UCSD-AML1 (cell line): ENCODE measurements at regions not wholly inside any gene's neighbourhood (a gene's known extent, or its start where the extent isn't known, plus 50 kb on each side); places are given as distances from the start of the nearest gene placed in this dataset.

ENCODE experiments used
- DNase-seq: peaks from one replicate; lab custom pipeline; 2025; ENCODE audit not compliant: unreplicated experiment; lab: John Stamatoyannopoulos, UW

GRCh38 chr2:6064757-6065156, 372.6 kb downstream of the SOX11 start:
- DNase-seq = no peak

GRCh38 chr2:6065703-6066102, 373.5 kb downstream of the SOX11 start:
- DNase-seq = no peak

- no peak for DNase-seq
These were observed 374.9 kb downstream of the SOX11 start for GRCh38 chr2:6067089-6067488.

DNA sequence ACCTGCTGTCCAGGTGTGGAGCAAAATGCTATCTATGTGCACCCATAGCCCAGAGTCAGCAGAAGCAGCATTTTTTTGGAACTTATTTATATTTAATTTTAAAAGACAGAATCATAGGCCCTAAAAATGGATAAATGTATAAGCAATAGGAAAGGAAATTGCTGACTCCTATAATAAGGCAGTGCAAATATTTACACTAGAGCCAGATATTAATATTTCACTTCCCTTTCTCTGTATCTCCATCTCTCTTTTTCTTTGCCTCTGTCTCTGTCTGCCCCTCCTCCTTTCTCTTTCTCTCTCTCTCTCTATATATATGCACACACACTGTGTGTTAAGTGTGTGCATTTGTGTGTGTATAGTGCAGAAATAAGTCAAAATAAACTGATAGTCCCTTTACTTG, 375.6 kb downstream of the SOX11 start:
- DNase-seq = no peak

DNA sequence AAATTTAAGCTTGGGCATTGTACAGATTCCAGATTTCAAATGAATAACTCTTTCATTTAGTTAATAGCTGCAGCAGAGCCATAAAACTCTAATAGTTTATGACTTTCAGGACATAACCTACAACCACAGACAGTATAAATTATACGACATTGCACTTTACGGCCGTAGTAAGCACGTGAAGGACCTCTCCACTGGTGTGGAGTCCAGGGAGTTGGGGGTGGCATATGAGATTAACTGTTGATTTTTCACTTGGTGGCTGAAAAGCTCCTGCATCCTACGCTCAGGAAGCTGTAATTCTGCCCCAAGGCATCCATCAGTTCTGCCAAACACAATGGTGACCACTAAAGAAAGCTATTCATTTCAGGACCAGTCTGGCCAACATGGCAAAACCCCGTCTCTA, 376.2 kb downstream of the SOX11 start:
- DNase-seq = no peak

GRCh38 chr2:6069381-6069780, 377.2 kb downstream of the SOX11 start:
- DNase-seq = no peak

DNA sequence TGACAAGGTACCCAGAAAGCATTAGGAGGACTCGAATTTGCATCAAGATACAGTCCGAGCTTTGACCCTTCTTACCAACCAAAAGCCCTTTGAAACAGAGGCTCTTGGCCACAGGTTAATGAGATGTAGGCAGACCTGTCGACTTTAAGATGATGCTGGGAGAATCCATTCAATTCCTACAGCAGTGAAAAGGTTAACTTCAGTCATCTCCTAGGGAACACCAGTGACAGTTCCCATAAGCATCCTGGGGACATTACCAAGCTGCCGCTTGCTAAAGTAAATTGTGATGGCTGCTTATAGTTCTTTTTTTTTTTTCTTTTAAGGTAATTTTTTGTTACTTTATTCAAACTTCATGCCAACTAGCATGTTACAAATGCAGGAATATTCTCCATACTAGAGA, 379.3 kb downstream of the SOX11 start:
- no peak for DNase-seq

GRCh38 chr2:6072276-6072675, 380.1 kb downstream of the SOX11 start:
- DNase-seq = no peak

DNA sequence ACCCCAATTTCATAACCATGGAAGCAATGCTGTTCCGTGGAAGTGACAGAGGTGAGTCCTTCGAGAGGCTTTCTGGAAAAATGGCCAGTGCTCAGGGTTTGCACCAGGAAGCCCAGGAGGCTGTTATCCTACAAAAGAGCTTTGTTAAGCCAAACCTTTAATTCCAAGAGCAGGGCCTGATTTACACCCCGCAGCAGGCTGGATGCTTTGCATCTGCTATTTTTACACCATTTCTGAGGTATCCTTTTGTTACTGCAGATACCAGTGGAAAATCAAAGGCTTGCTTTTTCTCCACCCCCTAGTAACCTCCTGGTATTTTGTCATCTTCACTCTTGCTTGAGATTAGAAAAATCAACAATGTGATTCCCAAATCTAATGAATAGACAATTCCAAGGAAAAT, 380.6 kb downstream of the SOX11 start:
- DNase-seq = no peak

DNA sequence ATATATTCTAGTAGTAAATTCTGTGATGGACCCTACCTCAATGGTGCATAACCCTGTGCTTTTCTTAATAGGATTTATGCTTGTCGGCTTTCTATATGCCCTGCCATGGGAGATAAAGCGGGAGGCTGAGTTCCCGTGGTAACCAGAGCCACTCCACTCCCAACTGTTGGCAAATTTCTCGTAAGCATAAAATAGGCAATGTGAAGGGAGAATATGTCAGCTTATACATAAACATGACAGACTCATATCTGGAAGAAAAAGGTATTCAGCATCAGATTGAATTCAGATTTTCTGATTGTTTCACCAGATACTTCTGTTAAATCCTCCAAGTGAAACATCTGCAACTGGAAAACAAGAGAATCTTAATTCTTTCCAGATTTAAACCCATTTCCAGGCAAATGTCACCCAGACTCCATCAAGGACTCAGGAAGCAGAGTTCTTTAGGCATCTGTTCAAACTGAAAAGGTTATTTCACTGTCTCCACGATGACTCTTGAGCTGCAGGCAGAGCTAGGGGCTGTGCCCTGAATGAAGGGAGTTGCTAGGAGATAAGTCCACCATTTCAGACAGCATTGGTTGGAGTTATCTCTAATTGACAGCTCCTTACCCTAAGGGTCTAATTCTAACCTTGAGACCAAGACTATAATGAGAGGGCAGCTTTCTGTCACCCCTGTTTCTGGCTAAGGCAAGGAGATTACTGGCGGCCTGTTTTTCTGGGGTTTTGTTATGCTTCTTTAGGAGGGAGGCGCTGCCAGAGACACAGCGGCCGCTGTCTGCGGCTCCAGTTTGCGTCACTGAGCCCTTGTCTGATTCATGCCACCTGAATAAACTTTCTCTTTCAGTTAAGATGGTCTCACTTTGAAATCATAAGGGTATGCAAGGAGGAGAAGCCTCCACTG, 381.3 kb downstream of the SOX11 start:
- no peak for DNase-seq

GRCh38 chr2:6074089-6074643, 382.0 kb downstream of the SOX11 start:
- no peak for DNase-seq

DNA sequence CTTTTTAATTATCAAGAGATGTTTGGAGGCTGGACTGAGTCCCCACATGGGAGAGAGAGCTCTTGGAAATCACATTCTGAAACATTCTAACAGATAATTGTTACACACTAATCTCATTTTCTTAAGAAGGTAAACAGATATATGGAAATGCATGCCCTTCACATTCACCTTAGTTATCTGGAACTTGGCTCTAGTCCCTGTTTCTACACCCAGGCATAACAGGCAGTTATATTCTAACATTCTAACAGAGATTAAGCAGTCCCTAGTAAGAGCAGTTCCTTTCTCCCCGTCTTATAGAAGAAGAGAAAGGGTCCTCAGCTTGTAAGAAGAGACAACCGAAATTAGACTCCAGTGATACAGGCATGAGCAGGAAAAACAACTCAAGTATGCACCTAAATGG, 385.4 kb downstream of the SOX11 start:
- no peak for DNase-seq

DNA sequence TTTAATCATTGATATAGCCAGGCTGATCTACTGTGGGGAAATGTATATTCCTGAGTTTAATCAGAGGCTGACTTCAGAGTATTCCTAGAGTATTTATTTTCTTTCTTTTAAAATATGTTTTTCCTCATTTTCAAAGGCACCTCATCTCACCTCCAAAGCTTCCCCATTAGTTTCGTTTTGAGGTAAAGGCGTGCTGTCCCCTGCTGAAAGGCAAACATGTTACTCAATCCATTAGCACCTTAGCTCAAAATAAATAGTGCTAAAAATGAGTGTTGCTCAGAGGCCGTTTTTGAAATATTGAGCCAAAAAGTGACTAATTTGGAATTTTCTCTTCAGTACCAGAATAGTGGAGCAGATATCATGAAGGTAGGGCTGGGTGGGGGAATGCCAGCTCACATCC, 386.2 kb downstream of the SOX11 start:
- no peak for DNase-seq

- DNase-seq = no peak
These were observed 387.2 kb downstream of the SOX11 start for GRCh38 chr2:6079405-6079804.

DNA sequence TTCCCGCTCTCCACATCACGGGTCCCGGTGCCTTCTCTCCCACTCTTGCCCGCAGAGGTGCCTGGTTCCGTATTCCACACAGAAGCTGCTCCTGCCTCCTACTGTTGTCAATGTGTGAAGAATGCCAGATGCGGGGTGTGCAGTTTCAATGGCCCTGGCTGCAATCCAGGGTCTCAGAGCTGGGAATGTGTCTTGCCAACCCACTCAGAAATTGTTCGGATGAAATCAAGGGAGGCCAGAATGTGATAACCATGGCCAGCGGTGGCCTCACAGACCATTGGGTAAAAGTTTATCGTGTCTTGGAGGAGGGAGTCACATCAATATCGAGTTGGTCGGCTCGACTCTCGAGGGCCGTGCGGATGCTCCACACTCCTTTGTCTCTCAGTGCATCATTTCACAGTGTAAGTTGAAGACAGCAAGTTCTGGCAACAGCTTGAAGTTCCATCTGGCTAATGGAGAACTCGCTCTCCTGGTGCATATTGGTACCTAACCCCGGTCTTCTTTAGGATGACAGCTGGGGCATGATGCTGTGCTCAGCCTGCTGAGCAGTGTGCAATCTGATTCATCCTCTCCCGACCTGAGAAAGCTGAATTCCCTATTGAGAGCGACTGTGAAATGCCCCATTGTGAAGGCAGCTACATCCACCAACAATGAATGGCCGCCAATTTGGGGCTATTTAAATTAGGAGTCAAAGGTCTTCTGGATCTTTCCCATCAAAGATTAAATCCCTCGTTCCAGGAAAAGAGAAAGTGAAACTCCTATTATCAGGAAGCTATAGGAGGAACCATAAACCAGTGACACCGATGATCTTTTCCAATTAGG, 389.0 kb downstream of the SOX11 start:
- DNase-seq = no peak

DNA sequence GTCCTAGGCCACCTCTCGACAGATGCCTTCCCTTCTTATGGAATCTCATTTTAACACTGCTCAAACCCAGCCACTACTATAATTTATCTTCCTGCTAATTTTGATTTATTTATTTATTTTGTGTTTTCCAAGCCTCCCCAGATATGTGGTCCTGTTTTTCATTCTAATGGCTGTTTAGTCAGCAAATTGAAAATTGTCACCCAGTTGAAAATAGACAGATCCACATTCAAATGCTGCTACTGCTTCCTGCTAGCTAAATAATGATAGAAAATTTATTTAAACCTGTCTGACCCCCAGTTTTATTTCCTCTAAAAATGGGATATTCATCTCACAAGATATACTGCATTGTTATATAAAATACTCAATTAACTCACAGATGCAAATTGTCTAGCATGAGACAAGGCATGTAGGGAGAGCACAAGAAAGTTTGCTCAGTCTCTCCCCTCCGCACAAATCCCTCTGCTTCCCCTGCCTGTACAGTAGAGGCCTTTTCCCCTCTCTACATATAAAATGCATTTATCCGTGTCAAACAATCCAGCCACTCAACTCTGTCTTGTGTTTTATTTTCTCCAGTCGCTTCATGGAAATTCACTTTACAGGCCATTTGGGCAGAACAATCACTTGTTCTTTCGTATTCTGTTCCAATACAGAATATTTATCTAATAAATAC, 389.9 kb downstream of the SOX11 start:
- DNase-seq = no peak

DNA sequence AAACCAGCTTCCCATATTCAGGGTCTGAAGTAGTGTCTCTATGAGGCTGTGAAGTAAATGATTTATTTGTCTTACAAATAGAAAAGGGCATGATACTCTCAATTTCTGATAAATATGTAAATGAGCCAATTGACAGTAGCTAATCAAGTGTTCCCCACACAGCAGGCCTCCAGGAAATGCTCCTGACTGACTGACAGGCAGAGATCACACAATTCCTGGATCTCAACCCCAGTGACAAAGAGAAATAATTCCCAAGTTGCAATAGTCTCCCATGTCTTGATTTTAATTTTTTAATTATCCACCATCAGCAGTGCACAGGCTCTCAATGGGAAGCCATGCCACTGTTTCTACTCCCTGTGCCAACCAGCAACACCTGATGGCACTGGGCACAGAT, 390.4 kb downstream of the SOX11 start:
- no peak for DNase-seq

GRCh38 chr2:6083136-6083535, 391.0 kb downstream of the SOX11 start:
- no peak for DNase-seq

GRCh38 chr2:6089474-6089873, 397.3 kb downstream of the SOX11 start:
- no peak for DNase-seq

DNA sequence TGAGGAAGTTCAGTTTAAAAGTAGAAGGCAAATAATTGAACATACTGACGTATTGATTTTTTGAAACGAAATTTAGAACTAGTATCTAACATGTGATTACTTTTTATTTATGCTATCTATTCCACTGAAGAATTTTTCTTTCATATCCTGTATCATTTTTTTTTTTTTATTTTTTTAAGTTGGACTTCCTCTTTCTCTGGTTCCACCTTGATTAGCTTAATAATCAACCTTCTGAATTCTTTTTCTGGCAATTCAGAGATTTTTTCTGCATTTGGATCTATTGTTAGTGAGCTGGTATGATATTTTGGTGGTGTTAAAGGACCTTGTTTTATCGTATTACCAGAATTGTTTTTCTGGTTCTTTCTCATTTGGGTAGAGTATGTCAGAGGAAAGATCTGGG, 411.2 kb downstream of the SOX11 start:
- no peak for DNase-seq

DNA sequence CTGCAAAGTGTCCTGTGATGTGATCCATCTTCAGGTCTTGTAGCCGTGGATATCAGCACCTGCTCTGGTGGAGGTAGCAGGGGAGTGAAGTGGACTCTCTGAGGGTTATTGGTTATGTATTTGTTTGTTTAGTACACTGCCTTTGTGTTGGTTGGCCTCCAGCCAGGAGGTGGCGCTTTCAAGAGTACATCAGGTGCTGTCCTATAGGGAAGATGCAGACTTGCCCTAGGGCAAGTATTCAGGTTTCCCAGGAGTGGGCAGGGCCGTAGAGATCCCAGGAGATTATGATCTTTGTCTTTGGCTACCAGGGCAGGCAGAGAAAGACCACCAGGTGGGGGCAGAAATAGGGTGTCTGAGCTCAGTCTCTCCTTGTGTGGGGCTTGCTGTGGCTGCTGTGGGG, 411.8 kb downstream of the SOX11 start:
- no peak for DNase-seq
